ENCODE measurements at regions not wholly inside any gene's neighbourhood (a gene's known extent, or its start where the extent isn't known, plus 50 kb on each side); places are given as distances from the start of the nearest gene placed in this dataset.
A peak's percentile ranks its signal among the peaks of the same experiment; 100 is the strongest.

DNA sequence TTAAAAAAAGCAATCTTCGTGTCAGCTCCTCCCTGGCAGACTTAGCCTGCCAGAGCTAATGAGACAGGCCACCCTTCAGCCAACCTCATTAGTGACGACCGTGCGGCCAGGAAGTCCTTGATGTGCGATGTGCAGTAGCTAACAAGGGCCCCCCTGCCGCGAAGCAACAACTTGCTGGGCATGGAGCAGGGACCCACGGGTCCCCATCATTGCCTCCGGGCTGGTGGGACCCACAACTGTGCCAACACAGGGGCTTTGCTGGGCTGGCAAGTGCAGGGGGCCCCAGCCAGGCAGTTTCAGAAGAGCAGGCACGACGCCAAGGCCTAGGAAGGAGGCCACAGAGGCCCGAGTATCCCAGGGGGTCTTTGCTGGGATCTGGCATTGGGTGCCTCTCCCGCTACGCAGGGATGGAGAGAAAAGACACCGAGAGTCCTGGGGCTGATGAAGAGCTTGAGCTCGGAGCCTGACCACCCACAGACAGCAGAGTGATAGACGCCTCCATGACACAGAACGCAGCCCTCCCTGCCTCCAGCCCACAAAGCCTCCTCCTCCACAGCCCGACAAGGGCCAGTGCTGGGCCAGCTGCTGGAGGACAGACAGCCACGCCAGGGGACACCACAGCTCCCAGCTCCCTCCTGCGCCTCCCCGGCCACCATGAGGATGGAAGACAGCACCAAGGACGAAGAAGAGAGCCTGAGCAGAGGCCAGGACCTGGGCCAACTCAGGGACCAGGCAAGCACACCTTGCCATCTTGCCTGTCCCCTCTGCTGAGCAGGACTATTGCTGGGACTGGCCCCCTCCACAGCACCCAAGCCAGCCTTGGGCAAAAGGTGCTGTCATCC lies 96.6 kb downstream of the YTHDF1 start:
- H3K27ac ChIP-seq: no peak overlapping the region
- ATAC-seq: no peak
- H3K4me1 ChIP-seq: no peaks in the 10 kb centered on the region
- no peak for TF ChIP-seq CTCF (IDR thresholded peaks at IDR 0.05)
- peak in 1 of 2 donors; percentile 3 for DNase-seq
- peaks cover 0 to 53% (median 28%) of the 10 kb centered on the region in 7 donors for H3K27me3 ChIP-seq
- 64 to 66% methylated on average over 23 of the region's 23 CpGs for WGBS, 2 donors
- intact Hi-C loops (cut with DNase I): no loop called here
- no peak overlapping the region for H3K4me3 ChIP-seq
- H3K36me3 ChIP-seq: no peaks in the 10 kb centered on the region
- H3K9me3 ChIP-seq: peaks cover 0 to 17% (median 0%) of the 10 kb centered on the region in 11 donors

- Histone ChIP-seq H3K4me3 (no peak overlapping the region), H3K27me3 (peaks cover 0 to 61% (median 30%) of the 10 kb centered on the region in 7 donors), H3K9me3 (peaks cover 0 to 17% (median 0%) of the 10 kb centered on the region in 11 donors), H3K27ac (no peak overlapping the region), H3K4me1 (no peaks in the 10 kb centered on the region), H3K36me3 (no peaks in the 10 kb centered on the region)
- no peak for TF ChIP-seq CTCF (IDR thresholded peaks at IDR 0.05)
- 87 to 89% methylated on average over 38 of the region's 38 CpGs for WGBS, 2 donors
- DNase-seq (peak in 1 of 2 donors; percentile 1), ATAC-seq (peak in 1 of 8 donors; percentile 16)
- intact Hi-C loops (cut with DNase I): no loop called here
Measured at GRCh38 chr20:63118303-63119120, 97.4 kb downstream of the YTHDF1 start.

GRCh38 chr20:63117661-63118302 lies 98.1 kb downstream of the YTHDF1 start:
- peaks cover 0 to 64% (median 34%) of the 10 kb centered on the region in 7 donors for H3K27me3 ChIP-seq
- no peak overlapping the region for H3K27ac ChIP-seq
- intact Hi-C loops (cut with DNase I): no loop called here
- no peaks in the 10 kb centered on the region for H3K4me1 ChIP-seq
- DNase-seq (peak in 1 of 2 donors; percentile 3), ATAC-seq (no peak)
- H3K36me3 ChIP-seq: no peaks in the 10 kb centered on the region
- no peak overlapping the region for H3K4me3 ChIP-seq
- WGBS, 2 donors: 78 to 83% methylated on average over 25 of the region's 25 CpGs
- no peak for TF ChIP-seq CTCF (IDR thresholded peaks at IDR 0.05)
- H3K9me3 ChIP-seq: peaks cover 0 to 10% (median 0%) of the 10 kb centered on the region in 11 donors

GRCh38 chr20:63117151-63117550 lies 98.8 kb downstream of the YTHDF1 start:
- H3K4me1 ChIP-seq: no peaks in the 10 kb centered on the region
- no peak overlapping the region for H3K27ac ChIP-seq
- intact Hi-C loops (cut with DNase I): no loop called here
- peaks cover 0 to 70% (median 36%) of the 10 kb centered on the region in 7 donors for H3K27me3 ChIP-seq
- no peak for TF ChIP-seq CTCF (IDR thresholded peaks at IDR 0.05)
- peaks cover 0 to 9% (median 0%) of the 10 kb centered on the region in 11 donors for H3K9me3 ChIP-seq
- WGBS, 2 donors: 63 to 66% methylated on average over 9 of the region's 9 CpGs
- no peaks in the 10 kb centered on the region for H3K36me3 ChIP-seq
- H3K4me3 ChIP-seq: no peak overlapping the region
- DNase-seq (peak in 1 of 2 donors; percentile 0), ATAC-seq (no peak)

Data from heart right ventricle (tissue), 16 donors.